ENCODE measurements at regions not wholly inside any gene's neighbourhood (a gene's known extent, or its start where the extent isn't known, plus 50 kb on each side); places are given as distances from the start of the nearest gene placed in this dataset.
"Not testable (repeated sequence)": the region's sequence is repeated elsewhere in the genome, so short reads cannot be mapped to it uniquely, and the experiment has no call there.

DNA sequence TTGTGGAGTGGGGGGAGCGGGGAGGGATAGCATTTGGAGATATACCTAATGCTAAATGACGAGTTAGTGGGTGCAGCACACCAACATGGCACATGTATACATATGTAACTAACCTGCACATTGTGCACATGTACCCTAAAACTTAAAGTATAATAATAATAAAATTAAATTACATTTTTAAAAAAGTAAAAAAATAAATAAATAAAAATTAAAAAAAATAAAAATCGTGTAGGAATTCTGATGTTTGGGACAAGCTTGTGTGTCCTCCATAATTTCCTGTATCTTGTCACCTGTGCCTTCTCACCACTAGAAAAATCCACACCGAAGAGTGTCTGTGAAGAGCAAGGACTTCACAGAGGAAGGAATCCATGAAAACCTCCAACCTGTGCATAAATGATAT is 400.5 kb upstream of the MGMT start:
- TF ChIP-seq, protein P1, sequence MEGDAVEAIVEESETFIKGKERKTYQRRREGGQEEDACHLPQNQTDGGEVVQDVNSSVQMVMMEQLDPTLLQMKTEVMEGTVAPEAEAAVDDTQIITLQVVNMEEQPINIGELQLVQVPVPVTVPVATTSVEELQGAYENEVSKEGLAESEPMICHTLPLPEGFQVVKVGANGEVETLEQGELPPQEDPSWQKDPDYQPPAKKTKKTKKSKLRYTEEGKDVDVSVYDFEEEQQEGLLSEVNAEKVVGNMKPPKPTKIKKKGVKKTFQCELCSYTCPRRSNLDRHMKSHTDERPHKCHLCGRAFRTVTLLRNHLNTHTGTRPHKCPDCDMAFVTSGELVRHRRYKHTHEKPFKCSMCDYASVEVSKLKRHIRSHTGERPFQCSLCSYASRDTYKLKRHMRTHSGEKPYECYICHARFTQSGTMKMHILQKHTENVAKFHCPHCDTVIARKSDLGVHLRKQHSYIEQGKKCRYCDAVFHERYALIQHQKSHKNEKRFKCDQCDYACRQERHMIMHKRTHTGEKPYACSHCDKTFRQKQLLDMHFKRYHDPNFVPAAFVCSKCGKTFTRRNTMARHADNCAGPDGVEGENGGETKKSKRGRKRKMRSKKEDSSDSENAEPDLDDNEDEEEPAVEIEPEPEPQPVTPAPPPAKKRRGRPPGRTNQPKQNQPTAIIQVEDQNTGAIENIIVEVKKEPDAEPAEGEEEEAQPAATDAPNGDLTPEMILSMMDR (IDR thresholded peaks at IDR 0.05), result not testable (repeated sequence)
- TF ChIP-seq POLR2A (IDR thresholded peaks at IDR 0.05), result not testable (repeated sequence)
